Kidney (tissue), 13 donors: ENCODE measurements at regions not wholly inside any gene's neighbourhood (a gene's known extent, or its start where the extent isn't known, plus 50 kb on each side); places are given as distances from the start of the nearest gene placed in this dataset.

Experiments used
- DNase-seq, 5 donors: peaks; one replicate each; pipeline ENCODE4 v3.0.0-alpha.2; 2013 to 2020
- FAIRE-seq: peaks from 2 replicates; lab custom pipeline; 2012; peaks lifted over from hg19 to GRCh38; lab: Jason Lieb, UNC
- H3K27ac ChIP-seq, 2 donors: one replicate each; pipeline ENCODE4 v1.7.0; 2013; ENCODE audit warnings: low read depth in 2 of 2, low read length in 2 of 2, inconsistent platforms in 1 of 2
- H3K27me3 ChIP-seq: one replicate; pipeline ENCODE4 v1.7.1; 2013; ENCODE audit warnings: low read length, inconsistent platforms; ENCODE audit not compliant: control insufficient read depth, insufficient read depth
- H3K36me3 ChIP-seq, 3 donors: one replicate each; pipeline versions ENCODE4 v1.7.0 to v1.7.1; 2013; ENCODE audit warnings: low read length in 3 of 3, control low read depth in 1 of 3, inconsistent platforms in 1 of 3; ENCODE audit not compliant: insufficient read depth in 3 of 3, control insufficient read depth in 2 of 3
- H3K4me1 ChIP-seq, 3 donors: one replicate each; pipeline versions ENCODE4 v1.7.0 to v1.7.1; 2013; ENCODE audit warnings: low read length in 3 of 3, inconsistent platforms in 1 of 3, low read depth in 1 of 3; ENCODE audit not compliant: control insufficient read depth in 2 of 3, insufficient read depth in 2 of 3
- H3K4me3 ChIP-seq, 3 donors: one replicate each; pipeline versions ENCODE4 v1.7.0 to v1.8.1; 2013; ENCODE audit warnings: low read length in 3 of 3, control low read depth in 1 of 3, inconsistent platforms in 1 of 3
- H3K9ac ChIP-seq, 3 donors: one replicate each; pipeline versions ENCODE4 v1.7.0 to v1.7.1; 2013; ENCODE audit warnings: low read length in 3 of 3, control low read depth in 1 of 3, inconsistent platforms in 1 of 3
- H3K9me3 ChIP-seq, 3 donors: one replicate each; pipeline versions ENCODE4 v1.7.0 to v1.7.1; 2013; ENCODE audit warnings: low read length in 3 of 3, control low read depth in 1 of 3, inconsistent platforms in 1 of 3; ENCODE audit not compliant: control insufficient read depth in 2 of 3, insufficient read depth in 1 of 3
- CTCF ChIP-seq: IDR thresholded peaks from 3 replicates; pipeline ENCODE4 v1.5.1; 2012; ENCODE audit warnings: mild to moderate bottlenecking, moderate library complexity, borderline replicate concordance; ENCODE audit not compliant: insufficient read depth; ENCODE audit errors: extremely low read depth
- intact Hi-C: fragments of 100-400 bp; cut with DNase I; formaldehyde crosslinking; loops from one replicate; pipeline ENCODE4 v1.11.1; 2022
- donor health status: control.
- donor health status: control.
- donor health status: control.
- donor health status: control.
- donor health status: control.
- donor health status: DM: yes; HTN: yes; CAD: no.
- donor health status: Normal renal cell carcinoma (clear cell type).

- no peaks in the 10 kb centered on the region for H3K27me3 ChIP-seq
- TF ChIP-seq CTCF = no peak
- H3K27ac ChIP-seq = no peak overlapping the region
These were observed 181.3 kb downstream of the TMEM114 start for GRCh38 chr16:8408855-8409567.

DNA sequence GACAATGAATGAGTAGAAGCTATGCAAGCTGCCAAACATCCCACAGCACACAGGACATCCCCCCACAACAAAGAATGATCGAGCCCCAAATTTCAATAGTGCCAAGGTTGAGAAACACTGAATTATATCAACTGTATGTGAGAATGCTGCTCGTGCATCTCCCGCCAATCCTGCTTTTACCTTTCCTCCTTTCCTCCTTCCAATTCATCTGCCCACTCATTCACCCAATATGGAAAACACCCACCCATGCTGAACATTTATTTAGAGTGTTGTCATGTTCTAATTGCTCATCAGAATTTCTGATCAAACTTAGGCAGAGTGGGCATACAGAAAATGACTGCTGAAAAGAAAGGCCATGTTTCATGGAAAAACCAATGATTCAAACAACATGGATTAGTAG lies 183.0 kb downstream of the TMEM114 start:
- no peak for DNase-seq
- no peaks in the 10 kb centered on the region for H3K27me3 ChIP-seq
- no peak overlapping the region for H3K9ac ChIP-seq
- no peak overlapping the region for H3K4me3 ChIP-seq
- no peaks in the 10 kb centered on the region for H3K9me3 ChIP-seq
- no peak for FAIRE-seq
- no peak overlapping the region for H3K27ac ChIP-seq
- no peaks in the 10 kb centered on the region for H3K4me1 ChIP-seq
- no peak for TF ChIP-seq CTCF
- H3K36me3 ChIP-seq = no peaks in the 10 kb centered on the region
- intact Hi-C loops = no loop called here

More at GRCh38 chr16:8408855-8409567, 181.3 kb downstream of the TMEM114 start:
- no peaks in the 10 kb centered on the region for H3K36me3 ChIP-seq
- no peak overlapping the region for H3K4me3 ChIP-seq
- peak in 3 of 5 donors; percentile 9 to 31 (median 30) for DNase-seq
- no peak overlapping the region for H3K9ac ChIP-seq
- no peaks in the 10 kb centered on the region for H3K9me3 ChIP-seq
- no peaks in the 10 kb centered on the region for H3K4me1 ChIP-seq
- intact Hi-C loops = no loop called here
- FAIRE-seq = no peak

GRCh38 chr16:8403978-8404749 lies 186.1 kb downstream of the TMEM114 start:
- no peaks in the 10 kb centered on the region for H3K27me3 ChIP-seq
- no peak for DNase-seq
- H3K27ac ChIP-seq = no peak overlapping the region
- H3K36me3 ChIP-seq = no peaks in the 10 kb centered on the region
- no peak for FAIRE-seq
- no peaks in the 10 kb centered on the region for H3K9me3 ChIP-seq
- H3K4me3 ChIP-seq = no peak overlapping the region
- TF ChIP-seq CTCF = no peak
- intact Hi-C loops = no loop called here
- no peaks in the 10 kb centered on the region for H3K4me1 ChIP-seq
- no peak overlapping the region for H3K9ac ChIP-seq
